HG03139 (cell line): ENCODE measurements at regions not wholly inside any gene's neighbourhood (a gene's known extent, or its start where the extent isn't known, plus 50 kb on each side); places are given as distances from the start of the nearest gene placed in this dataset.
"Not testable (repeated sequence)": the region's sequence is repeated elsewhere in the genome, so short reads cannot be mapped to it uniquely, and the experiment has no call there.

Source experiments
- ATAC-seq: cut with Tn5 transposase; IDR thresholded peaks from one replicate; pipeline ENCODE4 v1.9.1; 2021; ENCODE audit not compliant: unreplicated experiment

- no peak for ATAC-seq
Measured at GRCh38 chr1:88499671-88500070, 184.4 kb upstream of the PKN2 start.

- ATAC-seq: no peak
Measured at GRCh38 chr1:88502886-88503285, 181.2 kb upstream of the PKN2 start.

GRCh38 chr1:88503646-88504045, 180.4 kb upstream of the PKN2 start:
- no peak for ATAC-seq

GRCh38 chr1:88504601-88505000, 179.5 kb upstream of the PKN2 start:
- no peak for ATAC-seq

GRCh38 chr1:88509379-88509778, 174.7 kb upstream of the PKN2 start:
- ATAC-seq: no peak

GRCh38 chr1:88514544-88515060, 169.5 kb upstream of the PKN2 start:
- ATAC-seq: no peak

GRCh38 chr1:88517499-88517898, 166.6 kb upstream of the PKN2 start:
- not testable (repeated sequence) for ATAC-seq

GRCh38 chr1:88519156-88519555, 164.9 kb upstream of the PKN2 start:
- no peak for ATAC-seq

- ATAC-seq: no peak
Measured at GRCh38 chr1:88523854-88524528, 160.1 kb upstream of the PKN2 start.

- no peak for ATAC-seq
Measured at GRCh38 chr1:88526456-88526855, 157.6 kb upstream of the PKN2 start.

- no peak for ATAC-seq
Measured at GRCh38 chr1:88528792-88529191, 155.3 kb upstream of the PKN2 start.

- no peak for ATAC-seq
Measured at GRCh38 chr1:88529581-88529980, 154.5 kb upstream of the PKN2 start.

GRCh38 chr1:88530246-88530645, 153.8 kb upstream of the PKN2 start:
- ATAC-seq: no peak

GRCh38 chr1:88537787-88538186, 146.3 kb upstream of the PKN2 start:
- ATAC-seq: no peak

GRCh38 chr1:88538222-88538899, 145.7 kb upstream of the PKN2 start:
- no peak for ATAC-seq

GRCh38 chr1:88540255-88540654, 143.8 kb upstream of the PKN2 start:
- no peak for ATAC-seq

- no peak for ATAC-seq
Measured at GRCh38 chr1:88541596-88541995, 142.5 kb upstream of the PKN2 start.

- no peak for ATAC-seq
Measured at GRCh38 chr1:88544195-88544594, 139.9 kb upstream of the PKN2 start.

- ATAC-seq: no peak
Measured at GRCh38 chr1:88549536-88549935, 134.5 kb upstream of the PKN2 start.

- ATAC-seq: no peak
Measured at GRCh38 chr1:88552226-88552625, 131.8 kb upstream of the PKN2 start.

GRCh38 chr1:88557014-88557413, 127.1 kb upstream of the PKN2 start:
- ATAC-seq: no peak

- no peak for ATAC-seq
Measured at GRCh38 chr1:88560621-88561020, 123.5 kb upstream of the PKN2 start.

- ATAC-seq: no peak
Measured at GRCh38 chr1:88562991-88563390, 121.1 kb upstream of the PKN2 start.
